HG03520 (cell line): ENCODE measurements at regions not wholly inside any gene's neighbourhood (a gene's known extent, or its start where the extent isn't known, plus 50 kb on each side); places are given as distances from the start of the nearest gene placed in this dataset.

Experiments used
- ATAC-seq: cut with Tn5 transposase; IDR thresholded peaks from one replicate; pipeline ENCODE4 v1.9.1; 2021; ENCODE audit warnings: mild to moderate bottlenecking, moderate library complexity; ENCODE audit not compliant: unreplicated experiment

- no peak for ATAC-seq
These were observed 666.9 kb downstream of the NYAP2 start for GRCh38 chr2:226066391-226066790.

- no peak for ATAC-seq
These were observed 665.5 kb downstream of the NYAP2 start for GRCh38 chr2:226064932-226065570.

GRCh38 chr2:226063704-226064440, 664.4 kb downstream of the NYAP2 start:
- ATAC-seq = no peak

GRCh38 chr2:226059961-226060627, 660.6 kb downstream of the NYAP2 start:
- ATAC-seq = no peak

- ATAC-seq = no peak
These were observed 658.4 kb downstream of the NYAP2 start for GRCh38 chr2:226057914-226058313.

- no peak for ATAC-seq
These were observed 657.9 kb downstream of the NYAP2 start for GRCh38 chr2:226057365-226057764.

GRCh38 chr2:226052772-226053416, 653.4 kb downstream of the NYAP2 start:
- no peak for ATAC-seq

- ATAC-seq = no peak
These were observed 651.3 kb downstream of the NYAP2 start for GRCh38 chr2:226050822-226051221.

- no peak for ATAC-seq
These were observed 649.1 kb downstream of the NYAP2 start for GRCh38 chr2:226048611-226049010.

GRCh38 chr2:226045080-226045479, 645.6 kb downstream of the NYAP2 start:
- ATAC-seq = no peak

GRCh38 chr2:226040344-226040900, 640.9 kb downstream of the NYAP2 start:
- ATAC-seq = no peak

GRCh38 chr2:226037526-226037925, 638.0 kb downstream of the NYAP2 start:
- ATAC-seq = no peak

- ATAC-seq = no peak
These were observed 632.4 kb downstream of the NYAP2 start for GRCh38 chr2:226031647-226032501.

GRCh38 chr2:226030788-226031646, 631.5 kb downstream of the NYAP2 start:
- no peak for ATAC-seq

- ATAC-seq = no peak
These were observed 630.9 kb downstream of the NYAP2 start for GRCh38 chr2:226030369-226030768.

GRCh38 chr2:226023946-226024345, 624.4 kb downstream of the NYAP2 start:
- no peak for ATAC-seq

- no peak for ATAC-seq
These were observed 623.9 kb downstream of the NYAP2 start for GRCh38 chr2:226023383-226023782.

- no peak for ATAC-seq
These were observed 621.4 kb downstream of the NYAP2 start for GRCh38 chr2:226020956-226021355.

- no peak for ATAC-seq
These were observed 620.7 kb downstream of the NYAP2 start for GRCh38 chr2:226020176-226020575.
